ENCODE measurements at regions not wholly inside any gene's neighbourhood (a gene's known extent, or its start where the extent isn't known, plus 50 kb on each side); places are given as distances from the start of the nearest gene placed in this dataset.
"Not testable (repeated sequence)": the region's sequence is repeated elsewhere in the genome, so short reads cannot be mapped to it uniquely, and the experiment has no call there.

GRCh38 chr3:22392859-22393258, 641.8 kb upstream of the ZNF385D start:
- DNase-seq, result no peak
- Histone ChIP-seq H3K27me3 (ENCODE audit: insufficient read depth, low read length) (no peaks in the 10 kb centered on the region), H3K4me1 (ENCODE audit: insufficient read depth, low read length) (no peaks in the 10 kb centered on the region), H3K4me3 (ENCODE audit: low read length in 2 of 2) (no peak overlapping the region), H3K36me3 (ENCODE audit: insufficient read depth, low read length) (no peaks in the 10 kb centered on the region), H3K27ac (ENCODE audit: low read depth, low read length) (no peak overlapping the region), H3K9me3 (ENCODE audit: control insufficient read depth in 1 of 2, low read length in 2 of 2) (no peaks in the 10 kb centered on the region)
- H3K9me3 Mint-ChIP-seq, result peaks cover 3 to 13% (median 6%) of the 10 kb centered on the region in 8 donors
- CTCF ChIA-PET (ENCODE audit: partially characterized antibody), result no interaction called here
- intact Hi-C loops (cut with micrococcal nuclease), result no loop called here
- H3K36me3 Mint-ChIP-seq, result no peaks in the 10 kb centered on the region
- H3K27me3 Mint-ChIP-seq, result no peaks in the 10 kb centered on the region
- POLR2A ChIA-PET (ENCODE audit: partially characterized antibody), result no interaction called here
- H3K4me3 Mint-ChIP-seq, result no peak overlapping the region
- no peak overlapping the region for H3K27ac Mint-ChIP-seq
- H3K4me1 Mint-ChIP-seq, result no peaks in the 10 kb centered on the region

GRCh38 chr3:22399566-22399965, 648.6 kb upstream of the ZNF385D start:
- no peak overlapping the region for H3K27ac Mint-ChIP-seq
- CTCF ChIA-PET (ENCODE audit: partially characterized antibody), result no interaction called here
- no peaks in the 10 kb centered on the region for H3K27me3 ChIP-seq (ENCODE audit: insufficient read depth, low read length)
- H3K4me1 Mint-ChIP-seq, result no peaks in the 10 kb centered on the region
- no peak overlapping the region for H3K27ac ChIP-seq (ENCODE audit: low read depth, low read length)
- no peaks in the 10 kb centered on the region for H3K9me3 ChIP-seq (ENCODE audit: control insufficient read depth in 1 of 2, low read length in 2 of 2)
- POLR2A ChIA-PET (ENCODE audit: partially characterized antibody), result no interaction called here
- H3K4me3 ChIP-seq (ENCODE audit: low read length in 2 of 2), result no peak overlapping the region
- no peak for DNase-seq
- peaks cover 5 to 22% (median 9%) of the 10 kb centered on the region in 8 donors for H3K9me3 Mint-ChIP-seq
- H3K36me3 Mint-ChIP-seq, result no peaks in the 10 kb centered on the region
- H3K4me1 ChIP-seq (ENCODE audit: insufficient read depth, low read length), result no peaks in the 10 kb centered on the region
- no peaks in the 10 kb centered on the region for H3K27me3 Mint-ChIP-seq
- no peaks in the 10 kb centered on the region for H3K36me3 ChIP-seq (ENCODE audit: insufficient read depth, low read length)
- intact Hi-C loops (cut with micrococcal nuclease), result no loop called here
- no peak overlapping the region for H3K4me3 Mint-ChIP-seq

- no peak overlapping the region for H3K27ac ChIP-seq (ENCODE audit: low read depth, low read length)
- H3K9me3 ChIP-seq (ENCODE audit: control insufficient read depth in 1 of 2, low read length in 2 of 2), result no peaks in the 10 kb centered on the region
- intact Hi-C loops (cut with micrococcal nuclease), result no loop called here
- no peak overlapping the region for H3K27ac Mint-ChIP-seq
- no peak for DNase-seq
- ChIA-PET CTCF (ENCODE audit: partially characterized antibody) (no interaction called here), POLR2A (ENCODE audit: partially characterized antibody) (no interaction called here)
- H3K4me1 Mint-ChIP-seq, result no peaks in the 10 kb centered on the region
- no peak overlapping the region for H3K4me3 Mint-ChIP-seq
- H3K36me3 ChIP-seq (ENCODE audit: insufficient read depth, low read length), result no peaks in the 10 kb centered on the region
- peaks cover 2 to 17% (median 8%) of the 10 kb centered on the region in 8 donors for H3K9me3 Mint-ChIP-seq
- no peaks in the 10 kb centered on the region for H3K36me3 Mint-ChIP-seq
- H3K27me3 Mint-ChIP-seq, result no peaks in the 10 kb centered on the region
- no peaks in the 10 kb centered on the region for H3K27me3 ChIP-seq (ENCODE audit: insufficient read depth, low read length)
- no peaks in the 10 kb centered on the region for H3K4me1 ChIP-seq (ENCODE audit: insufficient read depth, low read length)
- no peak overlapping the region for H3K4me3 ChIP-seq (ENCODE audit: low read length in 2 of 2)
Measured at GRCh38 chr3:22401499-22401898, 650.5 kb upstream of the ZNF385D start.

- peaks cover 0 to 24% (median 8%) of the 10 kb centered on the region in 8 donors for H3K9me3 Mint-ChIP-seq
- Histone ChIP-seq H3K4me1 (ENCODE audit: insufficient read depth, low read length) (no peaks in the 10 kb centered on the region), H3K27ac (ENCODE audit: low read depth, low read length) (no peak overlapping the region), H3K9me3 (ENCODE audit: control insufficient read depth in 1 of 2, low read length in 2 of 2) (no peaks in the 10 kb centered on the region), H3K4me3 (ENCODE audit: low read length in 2 of 2) (no peak overlapping the region), H3K36me3 (ENCODE audit: insufficient read depth, low read length) (no peaks in the 10 kb centered on the region), H3K27me3 (ENCODE audit: insufficient read depth, low read length) (no peaks in the 10 kb centered on the region)
- H3K27me3 Mint-ChIP-seq, result no peaks in the 10 kb centered on the region
- H3K4me3 Mint-ChIP-seq, result no peak overlapping the region
- intact Hi-C loops (cut with micrococcal nuclease), result no loop called here
- H3K27ac Mint-ChIP-seq, result no peak overlapping the region
- H3K36me3 Mint-ChIP-seq, result no peaks in the 10 kb centered on the region
- H3K4me1 Mint-ChIP-seq, result no peaks in the 10 kb centered on the region
- DNase-seq, result no peak
- ChIA-PET CTCF (ENCODE audit: partially characterized antibody) (no interaction called here), POLR2A (ENCODE audit: partially characterized antibody) (no interaction called here)
Measured at GRCh38 chr3:22414239-22414638, 663.2 kb upstream of the ZNF385D start.

GRCh38 chr3:22416838-22417446, 665.9 kb upstream of the ZNF385D start:
- H3K27ac Mint-ChIP-seq; H3K4me1 ChIP-seq (ENCODE audit: insufficient read depth, low read length); H3K27me3 Mint-ChIP-seq; CTCF ChIA-PET (ENCODE audit: partially characterized antibody); H3K27ac ChIP-seq (ENCODE audit: low read depth, low read length); H3K27me3 ChIP-seq (ENCODE audit: insufficient read depth, low read length); intact Hi-C loops (cut with micrococcal nuclease); H3K4me3 ChIP-seq (ENCODE audit: low read length in 2 of 2); H3K9me3 ChIP-seq (ENCODE audit: control insufficient read depth in 1 of 2, low read length in 2 of 2); H3K36me3 ChIP-seq (ENCODE audit: insufficient read depth, low read length); POLR2A ChIA-PET (ENCODE audit: partially characterized antibody); H3K36me3 Mint-ChIP-seq; H3K4me3 Mint-ChIP-seq; DNase-seq; H3K4me1 Mint-ChIP-seq: not testable (repeated sequence)
- H3K9me3 Mint-ChIP-seq, result peaks cover 0 to 30% (median 6%) of the 10 kb centered on the region in 8 donors

GRCh38 chr3:22419261-22419660, 668.3 kb upstream of the ZNF385D start:
- Histone ChIP-seq H3K27ac (ENCODE audit: low read depth, low read length) (no peak overlapping the region), H3K4me1 (ENCODE audit: insufficient read depth, low read length) (no peaks in the 10 kb centered on the region), H3K27me3 (ENCODE audit: insufficient read depth, low read length) (no peaks in the 10 kb centered on the region), H3K36me3 (ENCODE audit: insufficient read depth, low read length) (no peaks in the 10 kb centered on the region), H3K9me3 (ENCODE audit: control insufficient read depth in 1 of 2, low read length in 2 of 2) (no peaks in the 10 kb centered on the region), H3K4me3 (ENCODE audit: low read length in 2 of 2) (no peak overlapping the region)
- POLR2A ChIA-PET (ENCODE audit: partially characterized antibody), result no interaction called here
- H3K4me1 Mint-ChIP-seq, result no peaks in the 10 kb centered on the region
- H3K27ac Mint-ChIP-seq, result no peak overlapping the region
- H3K36me3 Mint-ChIP-seq, result no peaks in the 10 kb centered on the region
- peaks cover 0 to 24% (median 5%) of the 10 kb centered on the region in 8 donors for H3K9me3 Mint-ChIP-seq
- H3K27me3 Mint-ChIP-seq, result no peaks in the 10 kb centered on the region
- no peak for DNase-seq
- CTCF ChIA-PET (ENCODE audit: partially characterized antibody), result no interaction called here
- H3K4me3 Mint-ChIP-seq, result no peak overlapping the region
- intact Hi-C loops (cut with micrococcal nuclease), result no loop called here

GRCh38 chr3:22421589-22421988, 670.6 kb upstream of the ZNF385D start:
- CTCF ChIA-PET (ENCODE audit: partially characterized antibody), result no interaction called here
- H3K27ac Mint-ChIP-seq, result no peak overlapping the region
- no peaks in the 10 kb centered on the region for H3K27me3 ChIP-seq (ENCODE audit: insufficient read depth, low read length)
- H3K9me3 ChIP-seq (ENCODE audit: control insufficient read depth in 1 of 2, low read length in 2 of 2), result no peaks in the 10 kb centered on the region
- no peak overlapping the region for H3K4me3 Mint-ChIP-seq
- no peak overlapping the region for H3K27ac ChIP-seq (ENCODE audit: low read depth, low read length)
- no peak for DNase-seq
- no peaks in the 10 kb centered on the region for H3K36me3 Mint-ChIP-seq
- H3K36me3 ChIP-seq (ENCODE audit: insufficient read depth, low read length), result no peaks in the 10 kb centered on the region
- no peaks in the 10 kb centered on the region for H3K4me1 ChIP-seq (ENCODE audit: insufficient read depth, low read length)
- no peaks in the 10 kb centered on the region for H3K27me3 Mint-ChIP-seq
- intact Hi-C loops (cut with micrococcal nuclease), result no loop called here
- no peaks in the 10 kb centered on the region for H3K4me1 Mint-ChIP-seq
- peaks cover 0 to 23% (median 4%) of the 10 kb centered on the region in 8 donors for H3K9me3 Mint-ChIP-seq
- POLR2A ChIA-PET (ENCODE audit: partially characterized antibody), result no interaction called here
- no peak overlapping the region for H3K4me3 ChIP-seq (ENCODE audit: low read length in 2 of 2)

GRCh38 chr3:22431334-22431733, 680.3 kb upstream of the ZNF385D start:
- Histone ChIP-seq H3K4me3 (ENCODE audit: low read length in 2 of 2) (no peak overlapping the region), H3K27me3 (ENCODE audit: insufficient read depth, low read length) (no peaks in the 10 kb centered on the region), H3K27ac (ENCODE audit: low read depth, low read length) (no peak overlapping the region), H3K36me3 (ENCODE audit: insufficient read depth, low read length) (no peaks in the 10 kb centered on the region), H3K9me3 (ENCODE audit: control insufficient read depth in 1 of 2, low read length in 2 of 2) (no peaks in the 10 kb centered on the region), H3K4me1 (ENCODE audit: insufficient read depth, low read length) (no peaks in the 10 kb centered on the region)
- Mint-ChIP-seq H3K4me1 (no peaks in the 10 kb centered on the region), H3K36me3 (no peaks in the 10 kb centered on the region), H3K27ac (no peak overlapping the region), H3K27me3 (no peaks in the 10 kb centered on the region), H3K4me3 (no peak overlapping the region), H3K9me3 (peaks cover 0 to 12% (median 4%) of the 10 kb centered on the region in 8 donors)
- CTCF ChIA-PET (ENCODE audit: partially characterized antibody), result no interaction called here
- POLR2A ChIA-PET (ENCODE audit: partially characterized antibody), result no interaction called here
- intact Hi-C loops (cut with micrococcal nuclease), result no loop called here
- DNase-seq, result no peak
